Peyer's patch (tissue), 4 donors: ENCODE measurements at regions not wholly inside any gene's neighbourhood (a gene's known extent, or its start where the extent isn't known, plus 50 kb on each side); places are given as distances from the start of the nearest gene placed in this dataset.

Experiments
- DNase-seq, 3 donors: peaks; one replicate each; pipeline ENCODE4 v3.0.0-alpha.2; 2017 to 2019
- H3K27ac ChIP-seq, 4 donors: fragments of 200-600 bp; sonication (generic); one replicate each; pipeline ENCODE4 v1.5.1; 2016 to 2019
- H3K27me3 ChIP-seq, 2 donors: fragments of 200-600 bp; sonication (generic); one replicate each; pipeline ENCODE4 v1.5.1; 2019
- H3K36me3 ChIP-seq, 3 donors: fragments of 200-600 bp; sonication (generic); one replicate each; pipeline ENCODE4 v1.5.1; 2016 to 2019
- H3K4me1 ChIP-seq, 4 donors: fragments of 200-600 bp; sonication (generic); one replicate each; pipeline ENCODE4 v1.5.1; 2016 to 2019
- H3K4me3 ChIP-seq, 4 donors: fragments of 200-600 bp; sonication (generic); 1 replicate in 3 of 4; 2 replicates in 1 of 4; pipeline ENCODE4 v1.5.1; 2016 to 2019; ENCODE audit warnings: mild to moderate bottlenecking in 1 of 4
- H3K9me3 ChIP-seq, 4 donors: fragments of 200-600 bp; sonication (generic); one replicate each; pipeline ENCODE4 v1.5.1; 2016 to 2019; ENCODE audit warnings: mild to moderate bottlenecking in 1 of 4
- CTCF ChIP-seq, 6 experiments: fragments of 450-650 bp in 4 of 6; fragments of 200-600 bp in 2 of 6; sonication (generic) in 1 of 6; IDR thresholded peaks; one replicate each; pipeline ENCODE4 v1.5.1; 2017 to 2019; ENCODE audit warnings: antibody characterized with exemption in 6 of 6, mild to moderate bottlenecking in 3 of 6, moderate library complexity in 1 of 6
- POLR2A ChIP-seq, 2 donors: fragments of 450-650 bp; IDR thresholded peaks; one replicate each; pipeline ENCODE4 v1.5.1; 2017; ENCODE audit warnings: antibody characterized with exemption in 2 of 2, mild to moderate bottlenecking in 2 of 2, moderate library complexity in 2 of 2

GRCh38 chr1:177441281-177441680 lies 270.5 kb downstream of the BRINP2 start:
- Histone ChIP-seq H3K9me3 (no peaks in the 10 kb centered on the region), H3K4me3 (no peak overlapping the region), H3K36me3 (no peaks in the 10 kb centered on the region), H3K4me1 (no peaks in the 10 kb centered on the region), H3K27me3 (no peaks in the 10 kb centered on the region), H3K27ac (no peak overlapping the region)
- TF ChIP-seq POLR2A (IDR thresholded peaks at IDR 0.05) (no peak), CTCF (IDR thresholded peaks at IDR 0.05) (no peak)
- DNase-seq: no peak

- Histone ChIP-seq H3K27me3 (no peaks in the 10 kb centered on the region), H3K9me3 (no peaks in the 10 kb centered on the region), H3K4me3 (no peak overlapping the region), H3K36me3 (no peaks in the 10 kb centered on the region), H3K27ac (no peak overlapping the region), H3K4me1 (no peaks in the 10 kb centered on the region)
- TF ChIP-seq POLR2A (IDR thresholded peaks at IDR 0.05) (no peak), CTCF (IDR thresholded peaks at IDR 0.05) (no peak)
- no peak for DNase-seq
These were observed 270.1 kb downstream of the BRINP2 start for GRCh38 chr1:177440821-177441220.

- no peak for DNase-seq
- no peaks in the 10 kb centered on the region for H3K27me3 ChIP-seq
- no peaks in the 10 kb centered on the region for H3K4me1 ChIP-seq
- TF ChIP-seq POLR2A (IDR thresholded peaks at IDR 0.05) (no peak), CTCF (IDR thresholded peaks at IDR 0.05) (no peak)
- H3K27ac ChIP-seq: no peak overlapping the region
- no peaks in the 10 kb centered on the region for H3K9me3 ChIP-seq
- no peaks in the 10 kb centered on the region for H3K36me3 ChIP-seq
- no peak overlapping the region for H3K4me3 ChIP-seq
These were observed 268.5 kb downstream of the BRINP2 start for GRCh38 chr1:177439301-177439700.

- no peak overlapping the region for H3K4me3 ChIP-seq
- H3K27me3 ChIP-seq: no peaks in the 10 kb centered on the region
- TF ChIP-seq POLR2A (IDR thresholded peaks at IDR 0.05) (no peak), CTCF (IDR thresholded peaks at IDR 0.05) (no peak)
- no peaks in the 10 kb centered on the region for H3K4me1 ChIP-seq
- DNase-seq: no peak
- H3K36me3 ChIP-seq: no peaks in the 10 kb centered on the region
- no peak overlapping the region for H3K27ac ChIP-seq
- no peaks in the 10 kb centered on the region for H3K9me3 ChIP-seq
These were observed 264.6 kb downstream of the BRINP2 start for GRCh38 chr1:177435364-177435763.

- no peak for DNase-seq
- Histone ChIP-seq H3K27ac (no peak overlapping the region), H3K4me1 (no peaks in the 10 kb centered on the region), H3K36me3 (no peaks in the 10 kb centered on the region), H3K9me3 (no peaks in the 10 kb centered on the region), H3K27me3 (no peaks in the 10 kb centered on the region), H3K4me3 (no peak overlapping the region)
- TF ChIP-seq CTCF (IDR thresholded peaks at IDR 0.05) (peak in 1 of 6 experiments; percentile 7), POLR2A (IDR thresholded peaks at IDR 0.05) (no peak)
These were observed 262.1 kb downstream of the BRINP2 start for GRCh38 chr1:177432897-177433296.

- no peak overlapping the region for H3K4me3 ChIP-seq
- H3K4me1 ChIP-seq: no peaks in the 10 kb centered on the region
- H3K27me3 ChIP-seq: no peaks in the 10 kb centered on the region
- no peaks in the 10 kb centered on the region for H3K9me3 ChIP-seq
- no peak overlapping the region for H3K27ac ChIP-seq
- no peak for DNase-seq
- H3K36me3 ChIP-seq: no peaks in the 10 kb centered on the region
- TF ChIP-seq POLR2A (IDR thresholded peaks at IDR 0.05) (no peak), CTCF (IDR thresholded peaks at IDR 0.05) (no peak)
These were observed 260.4 kb downstream of the BRINP2 start for GRCh38 chr1:177431123-177431522.
